Activated naive CD4-positive, alpha-beta T cell treated with anti-CD3 and anti-CD28 coated beads, Interleukin-2, amount 50 U/mL, for 72 hours (primary cell): ENCODE measurements at regions not wholly inside any gene's neighbourhood (a gene's known extent, or its start where the extent isn't known, plus 50 kb on each side); places are given as distances from the start of the nearest gene placed in this dataset.
A peak's percentile ranks its signal among the peaks of the same experiment; 100 is the strongest.

Experiments used
- ATAC-seq, 2 donors: fragments of 150-1000 bp; cut with Tn5 transposase; 2 replicates each; pipeline ENCODE4 v1.10.0; 2021; ENCODE audit warnings: mild to moderate bottlenecking in 2 of 2, moderate library complexity in 2 of 2
- DNase-seq, 2 donors: peaks; one replicate each; pipeline ENCODE4 v3.0.0; 2021 to 2022; ENCODE audit warnings: low spot score in 2 of 2
- H3K27ac Mint-ChIP-seq, 2 donors: one replicate each; pipeline ENCODE4 v1.8.0; 2022; ENCODE audit warnings: mild to moderate bottlenecking in 2 of 2, mixed read lengths in 2 of 2
- H3K36me3 Mint-ChIP-seq, 2 donors: one replicate each; pipeline ENCODE4 v1.8.0; 2022; ENCODE audit warnings: mixed read lengths in 2 of 2
- H3K9me3 Mint-ChIP-seq, 2 donors: one replicate each; pipeline ENCODE4 v1.8.0; 2022; ENCODE audit warnings: mixed read lengths in 2 of 2

- ATAC-seq (no peak), DNase-seq (no peak)
- Mint-ChIP-seq H3K9me3 (peaks cover 7 to 8% of the 10 kb centered on the region in 2 donors), H3K36me3 (peaks cover 0 to 3% of the 10 kb centered on the region in 2 donors), H3K27ac (no peak overlapping the region)
Observed at GRCh38 chr10:106216085-106216484, 948.4 kb downstream of the SORCS1 start.

GRCh38 chr10:106214243-106214642, 950.3 kb downstream of the SORCS1 start:
- ATAC-seq (no peak), DNase-seq (no peak)
- no peaks in the 10 kb centered on the region for H3K36me3 Mint-ChIP-seq
- H3K9me3 Mint-ChIP-seq, result peaks cover 5 to 9% of the 10 kb centered on the region in 2 donors
- H3K27ac Mint-ChIP-seq, result no peak overlapping the region

DNA sequence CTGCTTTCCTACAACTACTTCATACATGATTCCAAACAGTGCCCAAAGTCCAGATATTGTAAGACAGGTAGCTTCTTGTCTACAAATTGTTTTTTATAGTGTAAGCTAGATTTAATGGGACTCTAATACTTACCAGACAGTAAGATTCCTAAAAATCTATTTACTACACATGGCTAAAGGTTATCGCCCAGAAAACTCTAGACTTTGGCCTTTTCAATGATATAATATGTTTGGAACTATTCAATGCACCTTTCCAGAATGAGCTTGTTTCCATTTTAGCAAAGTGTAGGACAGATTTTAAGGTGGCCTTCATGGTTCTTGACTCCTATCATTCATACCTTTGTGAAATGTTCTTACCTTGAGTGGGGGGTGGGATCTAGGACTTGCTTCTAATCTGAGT, 951.0 kb downstream of the SORCS1 start:
- H3K27ac Mint-ChIP-seq, result no peak overlapping the region

DNA sequence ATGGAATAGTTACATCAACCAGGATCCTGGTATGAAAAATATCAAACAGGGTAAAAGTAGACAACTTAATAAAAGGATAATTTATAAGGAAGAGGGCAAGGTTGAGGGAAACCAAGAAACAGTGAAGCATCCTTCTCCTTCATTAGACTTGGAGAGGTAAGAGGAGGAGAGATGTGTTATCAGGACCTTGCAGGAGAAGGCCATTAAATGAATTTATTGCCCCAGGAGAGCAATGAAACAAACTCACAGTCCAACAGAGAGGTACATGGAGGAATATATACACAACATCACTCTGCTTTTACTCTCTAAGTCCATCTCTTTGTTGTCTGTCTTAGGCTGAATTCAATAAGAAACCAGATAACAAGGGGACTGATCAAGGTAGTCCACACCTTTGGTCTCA, 966.2 kb downstream of the SORCS1 start:
- H3K27ac Mint-ChIP-seq, result no peak overlapping the region
- DNase-seq, result no peak
- H3K9me3 Mint-ChIP-seq, result no peaks in the 10 kb centered on the region
- no peak for ATAC-seq
- no peaks in the 10 kb centered on the region for H3K36me3 Mint-ChIP-seq

More for the DNA sequence above, 951.0 kb downstream of the SORCS1 start:
- H3K36me3 Mint-ChIP-seq, result no peaks in the 10 kb centered on the region
- DNase-seq (no peak), ATAC-seq (no peak)
- peaks cover 5 to 9% of the 10 kb centered on the region in 2 donors for H3K9me3 Mint-ChIP-seq

- ATAC-seq (peak in 1 of 2 donors; percentile 60), DNase-seq (peak in 1 of 2 donors; percentile 3)
- Mint-ChIP-seq H3K9me3 (no peaks in the 10 kb centered on the region), H3K27ac (no peak overlapping the region), H3K36me3 (no peaks in the 10 kb centered on the region)
Observed at GRCh38 chr10:106189292-106189691, 975.2 kb downstream of the SORCS1 start.

- no peaks in the 10 kb centered on the region for H3K36me3 Mint-ChIP-seq
- ATAC-seq (no peak), DNase-seq (no peak)
- H3K27ac Mint-ChIP-seq, result no peak overlapping the region
- H3K9me3 Mint-ChIP-seq, result no peaks in the 10 kb centered on the region
Observed at GRCh38 chr10:106185951-106186350, 978.6 kb downstream of the SORCS1 start.

GRCh38 chr10:106183041-106183440, 981.5 kb downstream of the SORCS1 start:
- DNase-seq (no peak), ATAC-seq (no peak)
- H3K9me3 Mint-ChIP-seq, result no peaks in the 10 kb centered on the region
- no peak overlapping the region for H3K27ac Mint-ChIP-seq
- no peaks in the 10 kb centered on the region for H3K36me3 Mint-ChIP-seq

GRCh38 chr10:106182542-106182941, 982.0 kb downstream of the SORCS1 start:
- no peaks in the 10 kb centered on the region for H3K36me3 Mint-ChIP-seq
- no peak overlapping the region for H3K27ac Mint-ChIP-seq
- DNase-seq (no peak), ATAC-seq (no peak)
- H3K9me3 Mint-ChIP-seq, result no peaks in the 10 kb centered on the region

- Mint-ChIP-seq H3K27ac (no peak overlapping the region), H3K36me3 (no peaks in the 10 kb centered on the region), H3K9me3 (no peaks in the 10 kb centered on the region)
- ATAC-seq (no peak), DNase-seq (no peak)
Observed at GRCh38 chr10:106181501-106181900, 983.0 kb downstream of the SORCS1 start.

DNA sequence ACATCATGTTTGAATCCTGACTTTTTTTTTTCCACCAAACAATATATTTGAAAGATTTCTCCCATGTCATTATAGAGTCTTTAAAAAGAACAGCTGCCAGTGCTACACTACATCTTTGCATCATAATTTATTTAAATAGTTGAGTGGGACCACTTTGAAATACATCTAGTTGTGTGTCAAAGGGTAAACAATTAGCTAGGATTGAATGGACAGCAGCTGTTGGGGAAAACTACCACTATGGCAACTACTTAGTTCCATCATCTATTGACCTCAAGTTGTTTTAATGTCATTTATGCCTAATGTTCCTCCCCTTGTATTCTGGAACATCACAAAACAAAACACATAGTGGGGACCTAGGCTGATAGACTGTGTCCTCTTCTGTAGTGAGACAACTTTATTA, 985.1 kb downstream of the SORCS1 start:
- no peaks in the 10 kb centered on the region for H3K36me3 Mint-ChIP-seq
- no peak overlapping the region for H3K27ac Mint-ChIP-seq

GRCh38 chr10:106175760-106176377, 988.6 kb downstream of the SORCS1 start:
- no peak overlapping the region for H3K27ac Mint-ChIP-seq
- no peaks in the 10 kb centered on the region for H3K36me3 Mint-ChIP-seq
- no peaks in the 10 kb centered on the region for H3K9me3 Mint-ChIP-seq
- ATAC-seq, result no peak
- no peak for DNase-seq

More for the DNA sequence above, 985.1 kb downstream of the SORCS1 start:
- DNase-seq (no peak), ATAC-seq (no peak)
- no peaks in the 10 kb centered on the region for H3K9me3 Mint-ChIP-seq

- Mint-ChIP-seq H3K9me3 (peaks cover 0 to 3% of the 10 kb centered on the region in 2 donors), H3K27ac (no peak overlapping the region), H3K36me3 (no peaks in the 10 kb centered on the region)
- ATAC-seq, result no peak
- DNase-seq, result no peak
Observed at GRCh38 chr10:106173838-106174237, 990.7 kb downstream of the SORCS1 start.

DNA sequence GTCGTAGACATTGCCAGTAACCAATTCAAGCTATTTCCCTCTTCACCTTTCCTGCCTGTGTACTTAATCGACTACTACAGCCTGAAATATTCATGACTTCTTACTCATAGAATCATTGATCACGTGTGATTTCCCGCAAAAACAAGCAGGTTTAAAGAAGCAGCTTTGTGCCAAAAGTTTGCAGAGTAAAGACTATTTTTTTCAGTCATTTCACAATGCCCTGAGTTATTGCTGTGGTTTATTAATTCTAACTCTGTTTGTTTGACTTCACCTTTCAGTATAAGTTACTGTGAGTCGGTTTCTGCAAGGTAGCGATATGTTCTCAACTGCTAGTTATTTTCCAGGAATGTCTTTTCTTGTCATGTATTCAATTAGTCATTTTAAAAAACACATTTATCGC, 995.3 kb downstream of the SORCS1 start:
- Mint-ChIP-seq H3K9me3 (peaks cover 0 to 4% of the 10 kb centered on the region in 2 donors), H3K36me3 (no peaks in the 10 kb centered on the region), H3K27ac (no peak overlapping the region)
- DNase-seq, result no peak
- ATAC-seq, result no peak

DNA sequence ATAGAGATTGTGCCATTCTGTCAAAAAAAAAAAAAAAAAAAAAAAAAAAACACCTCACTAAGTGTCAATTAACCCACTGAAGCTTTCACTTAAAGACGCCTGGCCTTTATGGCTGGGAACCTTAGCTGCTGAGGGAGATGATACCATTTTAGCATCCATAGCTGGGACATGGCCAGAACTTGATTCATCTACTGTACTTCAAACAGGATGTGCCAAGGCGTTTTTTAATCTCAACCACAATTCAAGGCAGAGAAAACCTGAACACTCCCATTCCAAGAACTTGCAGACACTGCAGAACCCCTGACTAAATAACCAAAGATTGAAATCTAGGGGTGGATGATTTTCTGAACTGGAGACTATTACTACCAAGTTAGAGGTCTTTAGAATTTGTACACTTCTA, 996.6 kb downstream of the SORCS1 start:
- ATAC-seq (no peak), DNase-seq (no peak)
- Mint-ChIP-seq H3K27ac (no peak overlapping the region), H3K36me3 (no peaks in the 10 kb centered on the region), H3K9me3 (peaks cover 0 to 10% of the 10 kb centered on the region in 2 donors)

DNA sequence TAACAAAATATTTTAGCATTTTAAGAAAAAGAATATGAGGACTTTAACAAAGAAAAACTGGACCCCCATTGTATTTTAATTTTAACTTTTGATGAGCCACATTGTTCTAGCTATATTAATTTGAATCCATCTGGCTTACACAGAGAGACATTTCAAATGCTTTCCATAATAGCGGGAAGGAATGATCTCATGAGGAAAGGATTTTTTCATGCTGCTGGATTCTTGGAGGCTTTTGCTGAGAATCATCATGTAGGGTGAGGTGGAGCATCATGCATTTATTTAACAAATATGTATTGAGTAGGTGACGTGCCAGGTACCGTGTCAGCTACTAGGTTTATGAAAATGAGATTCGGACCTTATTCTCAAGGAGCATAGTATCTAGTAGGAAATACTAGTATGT, 1006.3 kb downstream of the SORCS1 start:
- no peak for ATAC-seq
- Mint-ChIP-seq H3K27ac (no peak overlapping the region), H3K36me3 (peaks cover 0 to 9% of the 10 kb centered on the region in 2 donors), H3K9me3 (peaks cover 7 to 15% of the 10 kb centered on the region in 2 donors)
- no peak for DNase-seq

GRCh38 chr10:106147021-106147420, 1017.5 kb downstream of the SORCS1 start:
- ATAC-seq (no peak), DNase-seq (no peak)
- Mint-ChIP-seq H3K36me3 (no peaks in the 10 kb centered on the region), H3K9me3 (peaks cover 0 to 3% of the 10 kb centered on the region in 2 donors), H3K27ac (no peak overlapping the region)

DNA sequence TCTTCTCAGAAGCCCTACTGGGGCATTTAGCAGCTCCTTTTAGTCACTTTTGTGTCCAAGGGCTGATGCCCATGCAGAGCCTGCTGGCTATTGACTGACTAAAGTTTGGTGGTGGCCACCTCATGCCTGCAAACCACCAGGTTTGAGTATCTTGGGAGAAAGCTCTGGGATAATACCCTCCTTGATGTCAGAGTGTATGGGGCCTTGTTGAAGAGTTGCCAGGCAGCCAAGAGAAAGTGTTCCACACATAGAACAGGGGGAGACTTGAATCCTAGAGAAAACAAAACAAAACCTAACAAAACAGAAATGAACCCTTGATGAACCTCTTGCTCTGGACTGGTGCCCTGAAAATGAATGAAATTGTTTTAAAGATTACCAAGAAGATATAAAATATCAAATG, 1024.6 kb downstream of the SORCS1 start:
- H3K9me3 Mint-ChIP-seq, result peaks cover 0 to under 1% of the 10 kb centered on the region in 2 donors
- no peaks in the 10 kb centered on the region for H3K36me3 Mint-ChIP-seq
- DNase-seq (no peak), ATAC-seq (no peak)
- no peak overlapping the region for H3K27ac Mint-ChIP-seq

- no peaks in the 10 kb centered on the region for H3K36me3 Mint-ChIP-seq
- H3K27ac Mint-ChIP-seq, result no peak overlapping the region
- peaks cover 0 to 8% of the 10 kb centered on the region in 2 donors for H3K9me3 Mint-ChIP-seq
- DNase-seq, result no peak
- ATAC-seq, result no peak
Observed at GRCh38 chr10:106136175-106136574, 1028.3 kb downstream of the SORCS1 start.
